Brain microvascular endothelial cell (primary cell): ENCODE measurements at regions not wholly inside any gene's neighbourhood (a gene's known extent, or its start where the extent isn't known, plus 50 kb on each side); places are given as distances from the start of the nearest gene placed in this dataset.
A peak's percentile ranks its signal among the peaks of the same experiment; 100 is the strongest.

Source experiments
- DNase-seq: peaks from one replicate; pipeline ENCODE4 v3.0.0-alpha.2; 2020
- H3K27ac ChIP-seq: fragments of 250-450 bp; sonication (Bioruptor Pico); 2 replicates; pipeline ENCODE4 v1.5.1; 2020; ENCODE audit warnings: mild to moderate bottlenecking, moderate library complexity
- H3K27me3 ChIP-seq: fragments of 250-450 bp; sonication (Bioruptor Pico); replicated peaks from 2 replicates; pipeline ENCODE4 v1.5.1; 2020; ENCODE audit warnings: mild to moderate bottlenecking
- H3K36me3 ChIP-seq: fragments of 250-450 bp; sonication (Bioruptor Pico); replicated peaks from 2 replicates; pipeline ENCODE4 v1.5.1; 2020; ENCODE audit warnings: mild to moderate bottlenecking
- H3K4me3 ChIP-seq: 2 replicates; pipeline ENCODE4 v1.5.1; 2011; ENCODE audit warnings: low read depth, mild to moderate bottlenecking, control low read depth, low read length, moderate library complexity
- in situ Hi-C: cut with HindIII; loops from 2 replicates; pipeline ENCODE4 v1.10.0; 2017; ENCODE audit warnings: low sequenced_read_pairs, low pct_ligation_motif_present
- TF ChIP-seq, protein P1 (sequence below): IDR thresholded peaks from 2 replicates; pipeline ENCODE4 v1.5.1; 2011; ENCODE audit warnings: low read depth, mild to moderate bottlenecking, moderate library complexity, low read length, control low read depth, inconsistent platforms; ENCODE audit errors: missing control alignments

DNA sequence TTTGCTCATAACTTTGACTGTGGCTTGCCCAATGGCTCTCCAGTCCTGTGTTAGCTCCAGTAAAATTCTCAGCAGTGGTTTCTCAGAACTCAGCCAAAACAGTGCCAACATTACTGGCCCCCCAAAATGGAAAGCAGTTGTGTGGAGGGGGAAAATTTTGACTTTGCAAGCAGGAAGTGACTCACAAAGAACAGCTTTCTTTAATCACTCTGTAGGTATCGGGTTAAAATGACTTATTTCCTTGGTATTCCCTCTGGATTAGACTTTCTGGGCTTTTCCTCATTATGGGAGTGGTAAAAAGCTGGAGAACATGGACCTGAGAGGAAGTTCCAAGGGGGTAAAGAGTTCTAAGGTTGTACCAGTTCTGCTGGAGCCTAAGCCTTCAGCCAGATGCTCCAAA is 175.7 kb upstream of the RND3 start:
- Histone ChIP-seq H3K4me3 (no peak overlapping the region), H3K27me3 (no peaks in the 10 kb centered on the region), H3K27ac (peak overlapping the region; percentile 40), H3K36me3 (no peaks in the 10 kb centered on the region)
- DNase-seq: peak; percentile 22
- in situ Hi-C loops: no loop called here
- TF ChIP-seq, protein P1, sequence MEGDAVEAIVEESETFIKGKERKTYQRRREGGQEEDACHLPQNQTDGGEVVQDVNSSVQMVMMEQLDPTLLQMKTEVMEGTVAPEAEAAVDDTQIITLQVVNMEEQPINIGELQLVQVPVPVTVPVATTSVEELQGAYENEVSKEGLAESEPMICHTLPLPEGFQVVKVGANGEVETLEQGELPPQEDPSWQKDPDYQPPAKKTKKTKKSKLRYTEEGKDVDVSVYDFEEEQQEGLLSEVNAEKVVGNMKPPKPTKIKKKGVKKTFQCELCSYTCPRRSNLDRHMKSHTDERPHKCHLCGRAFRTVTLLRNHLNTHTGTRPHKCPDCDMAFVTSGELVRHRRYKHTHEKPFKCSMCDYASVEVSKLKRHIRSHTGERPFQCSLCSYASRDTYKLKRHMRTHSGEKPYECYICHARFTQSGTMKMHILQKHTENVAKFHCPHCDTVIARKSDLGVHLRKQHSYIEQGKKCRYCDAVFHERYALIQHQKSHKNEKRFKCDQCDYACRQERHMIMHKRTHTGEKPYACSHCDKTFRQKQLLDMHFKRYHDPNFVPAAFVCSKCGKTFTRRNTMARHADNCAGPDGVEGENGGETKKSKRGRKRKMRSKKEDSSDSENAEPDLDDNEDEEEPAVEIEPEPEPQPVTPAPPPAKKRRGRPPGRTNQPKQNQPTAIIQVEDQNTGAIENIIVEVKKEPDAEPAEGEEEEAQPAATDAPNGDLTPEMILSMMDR: no peak

DNA sequence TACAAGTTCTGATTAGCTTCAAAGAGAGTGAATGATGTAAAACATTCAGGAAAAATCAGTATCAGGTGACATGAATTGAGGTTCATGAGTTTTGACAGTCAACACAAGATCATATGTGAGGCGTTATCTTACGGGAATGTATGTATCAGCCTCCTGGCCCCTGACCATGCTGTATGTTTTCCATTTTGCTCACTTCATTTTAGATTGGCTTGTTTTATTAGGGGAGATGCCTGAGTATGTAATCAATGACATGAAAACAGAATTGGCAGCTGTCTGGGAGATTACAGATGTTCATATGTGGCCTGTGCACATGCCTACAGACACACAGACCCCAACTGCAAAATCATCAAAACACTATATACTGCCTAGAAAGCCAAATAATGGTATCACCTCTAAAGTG is 168.5 kb upstream of the RND3 start:
- Histone ChIP-seq H3K27me3 (no peaks in the 10 kb centered on the region), H3K27ac (no peak overlapping the region), H3K36me3 (no peaks in the 10 kb centered on the region), H3K4me3 (no peak overlapping the region)
- no peak for DNase-seq
- TF ChIP-seq, protein P1: no peak
- in situ Hi-C loops: no loop called here

DNA sequence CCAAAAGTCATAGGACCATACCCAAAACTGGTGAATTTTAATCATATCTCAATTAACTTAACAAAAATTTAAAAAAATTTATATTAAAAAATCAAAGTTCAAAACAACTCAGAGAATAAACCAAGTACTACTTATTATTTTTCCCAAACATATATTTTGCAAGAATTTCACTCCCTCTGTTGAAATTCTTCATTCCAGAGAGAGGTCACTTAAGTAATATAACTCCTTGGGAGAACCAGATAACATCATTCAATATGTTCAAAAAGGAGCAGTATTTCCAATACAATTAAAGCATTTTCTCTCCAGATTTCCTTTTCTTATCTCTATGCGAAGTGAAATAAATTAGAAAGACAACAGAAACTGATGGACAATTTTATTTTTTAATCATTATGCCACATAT is 165.9 kb upstream of the RND3 start:
- no peak overlapping the region for H3K27ac ChIP-seq
- no peak overlapping the region for H3K4me3 ChIP-seq
- DNase-seq: no peak
- H3K27me3 ChIP-seq: no peaks in the 10 kb centered on the region
- in situ Hi-C loops: no loop called here
- no peaks in the 10 kb centered on the region for H3K36me3 ChIP-seq
- TF ChIP-seq, protein P1: no peak

DNA sequence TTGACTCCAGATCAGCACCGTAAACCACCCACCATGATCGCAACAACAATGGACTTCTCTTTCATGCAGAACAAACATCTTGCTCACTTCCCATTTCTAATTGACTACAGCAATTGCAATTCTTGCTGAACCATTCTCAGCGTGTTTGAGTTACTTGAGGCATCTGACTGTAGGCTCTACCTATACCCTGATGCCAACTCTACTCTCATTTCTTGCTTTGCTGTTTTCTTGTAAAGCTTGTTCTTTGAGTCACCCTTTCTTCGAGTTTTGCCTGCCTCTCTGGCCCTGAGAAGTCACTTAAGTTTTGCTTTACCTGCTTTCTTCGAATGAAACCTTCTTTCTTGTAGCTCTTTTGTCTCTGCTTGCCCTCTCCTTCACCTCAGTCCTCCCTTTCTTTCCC is 160.5 kb upstream of the RND3 start:
- TF ChIP-seq, protein P1: no peak
- Histone ChIP-seq H3K4me3 (no peak overlapping the region), H3K27me3 (no peaks in the 10 kb centered on the region), H3K27ac (no peak overlapping the region), H3K36me3 (no peaks in the 10 kb centered on the region)
- in situ Hi-C loops: no loop called here
- no peak for DNase-seq

DNA sequence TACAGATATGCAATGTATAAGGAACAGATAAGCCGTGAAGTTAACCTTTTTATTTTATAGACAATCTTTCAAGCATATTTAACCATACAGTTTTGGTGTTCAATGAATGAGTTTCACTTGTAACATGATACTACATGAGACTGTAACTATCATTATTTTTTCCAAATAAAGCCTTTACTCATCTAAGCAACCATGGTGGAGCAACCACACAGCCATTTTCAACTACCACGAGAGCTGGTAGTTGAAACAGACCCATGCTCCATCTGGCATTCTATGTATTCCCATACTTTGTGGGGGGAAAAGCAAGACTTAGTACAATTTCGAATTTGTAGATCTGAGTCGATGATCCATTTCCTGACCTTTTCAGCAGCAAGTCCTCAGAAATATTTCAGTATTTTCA is 159.3 kb upstream of the RND3 start:
- no peaks in the 10 kb centered on the region for H3K27me3 ChIP-seq
- H3K4me3 ChIP-seq: no peak overlapping the region
- H3K36me3 ChIP-seq: no peaks in the 10 kb centered on the region
- in situ Hi-C loops: no loop called here
- DNase-seq: no peak
- no peak overlapping the region for H3K27ac ChIP-seq
- TF ChIP-seq, protein P1: no peak

DNA sequence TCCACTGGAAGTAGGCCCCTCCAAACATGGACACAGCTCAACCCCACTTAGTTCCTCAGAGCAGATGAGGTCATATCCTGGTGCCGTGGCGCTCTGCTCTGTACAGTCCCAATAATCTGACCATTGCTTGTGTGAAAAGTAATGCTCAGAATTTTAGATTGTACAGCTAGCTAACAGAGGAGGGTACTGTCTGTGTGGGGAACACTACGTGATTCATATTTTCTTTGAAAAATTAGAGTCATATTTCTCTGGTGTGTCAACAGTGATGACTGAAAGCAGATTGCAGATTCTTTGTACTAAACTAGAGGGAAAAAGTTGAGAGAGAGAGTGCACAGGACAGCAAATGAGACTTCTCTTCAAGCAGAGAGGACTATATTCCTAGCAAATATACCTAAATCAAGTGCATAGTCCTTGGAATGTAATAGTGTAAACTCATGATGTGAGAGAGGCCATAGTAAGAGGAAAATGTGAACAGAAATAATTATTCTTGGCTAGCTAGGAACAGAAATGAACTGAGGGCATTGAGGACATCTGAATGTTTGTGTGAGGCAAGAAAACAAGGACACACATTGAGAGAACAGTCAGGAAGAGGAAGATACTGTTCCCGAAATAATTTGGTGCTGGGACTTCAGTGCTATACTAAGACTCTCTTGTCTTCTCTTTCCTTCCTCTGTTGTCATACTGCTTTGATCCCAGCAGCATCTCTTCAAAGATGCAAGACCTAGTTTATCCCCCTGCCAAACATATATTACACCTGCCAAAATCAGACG is 157.0 kb upstream of the RND3 start:
- no peaks in the 10 kb centered on the region for H3K27me3 ChIP-seq
- H3K27ac ChIP-seq: peak overlapping the region; percentile 91
- peak; percentile 87 for DNase-seq
- no peaks in the 10 kb centered on the region for H3K36me3 ChIP-seq
- H3K4me3 ChIP-seq: no peak overlapping the region
- TF ChIP-seq, protein P1: no peak
- in situ Hi-C loops: no loop called here
